HG03565 (cell line): ENCODE measurements at regions not wholly inside any gene's neighbourhood (a gene's known extent, or its start where the extent isn't known, plus 50 kb on each side); places are given as distances from the start of the nearest gene placed in this dataset.
"Not testable (repeated sequence)": the region's sequence is repeated elsewhere in the genome, so short reads cannot be mapped to it uniquely, and the experiment has no call there.

ENCODE experiments used
- ATAC-seq: cut with Tn5 transposase; IDR thresholded peaks from one replicate; pipeline ENCODE4 v1.9.1; 2021; ENCODE audit warnings: mild to moderate bottlenecking, moderate library complexity; ENCODE audit not compliant: unreplicated experiment

GRCh38 chr1:189530162-189530561 lies 947.5 kb downstream of the BRINP3 start:
- ATAC-seq = no peak

GRCh38 chr1:189538271-189538670 lies 939.4 kb downstream of the BRINP3 start:
- no peak for ATAC-seq

- no peak for ATAC-seq
Observed at GRCh38 chr1:189550498-189550897, 927.2 kb downstream of the BRINP3 start.

GRCh38 chr1:189563784-189564183 lies 913.9 kb downstream of the BRINP3 start:
- no peak for ATAC-seq

- no peak for ATAC-seq
Observed at GRCh38 chr1:189567890-189568289, 909.8 kb downstream of the BRINP3 start.

GRCh38 chr1:189596197-189596596 lies 881.5 kb downstream of the BRINP3 start:
- no peak for ATAC-seq

- no peak for ATAC-seq
Observed at GRCh38 chr1:189597083-189597482, 880.6 kb downstream of the BRINP3 start.

- ATAC-seq = no peak
Observed at GRCh38 chr1:189605226-189605625, 872.4 kb downstream of the BRINP3 start.

GRCh38 chr1:189606047-189606446 lies 871.6 kb downstream of the BRINP3 start:
- ATAC-seq = no peak

GRCh38 chr1:189606795-189607476 lies 870.7 kb downstream of the BRINP3 start:
- ATAC-seq = no peak

- ATAC-seq = no peak
Observed at GRCh38 chr1:189607477-189608096, 870.1 kb downstream of the BRINP3 start.

GRCh38 chr1:189609167-189609566 lies 868.5 kb downstream of the BRINP3 start:
- no peak for ATAC-seq

GRCh38 chr1:189616893-189617292 lies 860.8 kb downstream of the BRINP3 start:
- ATAC-seq = no peak

- no peak for ATAC-seq
Observed at GRCh38 chr1:189619682-189620332, 857.9 kb downstream of the BRINP3 start.

GRCh38 chr1:189620471-189620870 lies 857.2 kb downstream of the BRINP3 start:
- ATAC-seq = no peak

GRCh38 chr1:189623336-189623735 lies 854.3 kb downstream of the BRINP3 start:
- no peak for ATAC-seq

- no peak for ATAC-seq
Observed at GRCh38 chr1:189627427-189627826, 850.2 kb downstream of the BRINP3 start.

GRCh38 chr1:189628857-189629256 lies 848.8 kb downstream of the BRINP3 start:
- ATAC-seq = no peak

GRCh38 chr1:189633658-189634057 lies 844.0 kb downstream of the BRINP3 start:
- no peak for ATAC-seq

- no peak for ATAC-seq
Observed at GRCh38 chr1:189637041-189637440, 840.6 kb downstream of the BRINP3 start.

- not testable (repeated sequence) for ATAC-seq
Observed at GRCh38 chr1:189644156-189644555, 833.5 kb downstream of the BRINP3 start.

GRCh38 chr1:189644970-189645369 lies 832.7 kb downstream of the BRINP3 start:
- ATAC-seq = no peak
